KMS-11 (cell line): ENCODE measurements at regions not wholly inside any gene's neighbourhood (a gene's known extent, or its start where the extent isn't known, plus 50 kb on each side); places are given as distances from the start of the nearest gene placed in this dataset.

ENCODE experiments used
- H2AFZ ChIP-seq: fragments of 200-600 bp; sonication (generic); 2 replicates; pipeline ENCODE4 v1.6.1; 2016; ENCODE audit warnings: antibody characterized with exemption, mixed run types, low read depth
- H3K27ac ChIP-seq: fragments of 200-600 bp; sonication (generic); 2 replicates; pipeline ENCODE4 v1.6.1; 2016; ENCODE audit warnings: mild to moderate bottlenecking, mixed run types
- H3K27me3 ChIP-seq: fragments of 200-600 bp; sonication (generic); 2 replicates; pipeline ENCODE4 v1.6.1; 2017; ENCODE audit warnings: mild to moderate bottlenecking, low read depth, mixed run types, moderate library complexity; ENCODE audit not compliant: insufficient read depth
- H3K36me3 ChIP-seq: fragments of 200-600 bp; sonication (generic); 2 replicates; pipeline ENCODE4 v1.6.1; 2017; ENCODE audit warnings: mild to moderate bottlenecking, mixed run types; ENCODE audit not compliant: insufficient read depth
- H3K4me1 ChIP-seq: fragments of 200-600 bp; sonication (generic); 2 replicates; pipeline ENCODE4 v1.6.1; 2016; ENCODE audit warnings: mild to moderate bottlenecking, low read depth, mixed run types; ENCODE audit not compliant: poor library complexity, severe bottlenecking
- H3K4me2 ChIP-seq: fragments of 200-600 bp; sonication (generic); 2 replicates; pipeline ENCODE4 v1.7.0; 2016; ENCODE audit warnings: mild to moderate bottlenecking, mixed run types
- H3K4me3 ChIP-seq: fragments of 200-600 bp; sonication (generic); IDR thresholded peaks from 2 replicates; pipeline ENCODE4 v1.6.1; 2017; ENCODE audit warnings: low read depth, low read length, mixed read lengths; ENCODE audit not compliant: insufficient read depth
- H3K79me2 ChIP-seq: fragments of 200-600 bp; sonication (generic); 2 replicates; pipeline ENCODE4 v1.6.1; 2016; ENCODE audit warnings: low read depth, mixed run types; ENCODE audit not compliant: insufficient read depth
- H3K9ac ChIP-seq: fragments of 200-600 bp; sonication (generic); 2 replicates; pipeline ENCODE4 v1.6.1; 2016; ENCODE audit warnings: mild to moderate bottlenecking, mixed run types
- H4K20me1 ChIP-seq: fragments of 200-600 bp; sonication (generic); 2 replicates; pipeline ENCODE4 v1.6.1; 2016; ENCODE audit warnings: mild to moderate bottlenecking, mixed run types; ENCODE audit not compliant: insufficient read depth
- TF ChIP-seq, protein P1 (sequence below): fragments of 200-600 bp; sonication (generic); conservative IDR thresholded peaks from 2 replicates; pipeline ENCODE4 v1.6.1; 2017; ENCODE audit warnings: low read depth, mild to moderate bottlenecking, antibody characterized with exemption, low read length, moderate library complexity, mixed read lengths

DNA sequence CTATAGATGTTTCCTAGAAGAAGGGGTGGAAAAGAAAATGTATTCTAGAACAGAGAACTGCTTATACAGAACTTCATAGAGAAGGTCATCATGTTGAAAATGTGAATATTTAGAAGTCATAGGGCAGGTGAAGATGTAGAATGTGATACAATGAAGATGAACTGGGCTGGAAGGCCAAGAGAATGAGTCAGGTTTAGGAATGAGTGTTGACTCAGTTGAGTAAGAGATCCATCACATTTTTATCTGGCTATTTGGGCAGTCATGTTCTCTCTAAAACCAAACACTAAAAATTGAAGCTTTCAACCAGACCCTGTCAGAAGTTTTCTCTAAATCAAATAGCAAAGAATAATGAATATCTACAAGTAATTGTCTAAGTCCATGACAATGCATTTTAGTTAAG is 660.5 kb downstream of the KCNJ2 start:
- no peak overlapping the region for H2AFZ ChIP-seq
- no peak overlapping the region for H3K27ac ChIP-seq
- H3K4me1 ChIP-seq, result no peaks in the 10 kb centered on the region
- H3K9ac ChIP-seq, result no peak overlapping the region
- TF ChIP-seq, protein P1, sequence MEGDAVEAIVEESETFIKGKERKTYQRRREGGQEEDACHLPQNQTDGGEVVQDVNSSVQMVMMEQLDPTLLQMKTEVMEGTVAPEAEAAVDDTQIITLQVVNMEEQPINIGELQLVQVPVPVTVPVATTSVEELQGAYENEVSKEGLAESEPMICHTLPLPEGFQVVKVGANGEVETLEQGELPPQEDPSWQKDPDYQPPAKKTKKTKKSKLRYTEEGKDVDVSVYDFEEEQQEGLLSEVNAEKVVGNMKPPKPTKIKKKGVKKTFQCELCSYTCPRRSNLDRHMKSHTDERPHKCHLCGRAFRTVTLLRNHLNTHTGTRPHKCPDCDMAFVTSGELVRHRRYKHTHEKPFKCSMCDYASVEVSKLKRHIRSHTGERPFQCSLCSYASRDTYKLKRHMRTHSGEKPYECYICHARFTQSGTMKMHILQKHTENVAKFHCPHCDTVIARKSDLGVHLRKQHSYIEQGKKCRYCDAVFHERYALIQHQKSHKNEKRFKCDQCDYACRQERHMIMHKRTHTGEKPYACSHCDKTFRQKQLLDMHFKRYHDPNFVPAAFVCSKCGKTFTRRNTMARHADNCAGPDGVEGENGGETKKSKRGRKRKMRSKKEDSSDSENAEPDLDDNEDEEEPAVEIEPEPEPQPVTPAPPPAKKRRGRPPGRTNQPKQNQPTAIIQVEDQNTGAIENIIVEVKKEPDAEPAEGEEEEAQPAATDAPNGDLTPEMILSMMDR, result no peak
- no peak overlapping the region for H3K4me2 ChIP-seq
- no peaks in the 10 kb centered on the region for H4K20me1 ChIP-seq
- H3K79me2 ChIP-seq, result no peaks in the 10 kb centered on the region
- H3K36me3 ChIP-seq, result no peaks in the 10 kb centered on the region
- no peak overlapping the region for H3K4me3 ChIP-seq
- H3K27me3 ChIP-seq, result no peaks in the 10 kb centered on the region

DNA sequence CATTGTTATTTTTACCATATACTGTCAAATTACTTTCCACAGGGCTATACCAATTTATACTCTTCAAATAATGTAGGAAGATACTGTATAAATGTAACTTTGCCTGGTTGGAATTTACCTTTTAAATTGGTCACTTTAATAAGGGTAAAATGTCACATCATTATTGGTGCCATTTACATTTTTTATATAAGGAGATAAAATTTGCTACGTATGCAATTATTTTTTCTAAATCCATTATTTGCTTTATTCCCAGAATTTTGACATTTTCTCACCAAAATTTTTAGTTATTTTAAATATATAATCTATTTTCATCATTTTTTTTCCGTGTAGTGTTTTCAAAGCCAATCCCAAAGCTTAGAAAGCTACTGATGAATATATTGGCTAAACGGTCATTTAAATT is 664.7 kb downstream of the KCNJ2 start:
- H4K20me1 ChIP-seq, result no peaks in the 10 kb centered on the region
- no peak overlapping the region for H3K4me2 ChIP-seq
- H3K4me1 ChIP-seq, result no peaks in the 10 kb centered on the region
- H3K36me3 ChIP-seq, result no peaks in the 10 kb centered on the region
- no peak overlapping the region for H3K27ac ChIP-seq
- H2AFZ ChIP-seq, result no peak overlapping the region
- H3K27me3 ChIP-seq, result no peaks in the 10 kb centered on the region
- TF ChIP-seq, protein P1, result no peak
- no peaks in the 10 kb centered on the region for H3K79me2 ChIP-seq
- no peak overlapping the region for H3K9ac ChIP-seq
- no peak overlapping the region for H3K4me3 ChIP-seq

DNA sequence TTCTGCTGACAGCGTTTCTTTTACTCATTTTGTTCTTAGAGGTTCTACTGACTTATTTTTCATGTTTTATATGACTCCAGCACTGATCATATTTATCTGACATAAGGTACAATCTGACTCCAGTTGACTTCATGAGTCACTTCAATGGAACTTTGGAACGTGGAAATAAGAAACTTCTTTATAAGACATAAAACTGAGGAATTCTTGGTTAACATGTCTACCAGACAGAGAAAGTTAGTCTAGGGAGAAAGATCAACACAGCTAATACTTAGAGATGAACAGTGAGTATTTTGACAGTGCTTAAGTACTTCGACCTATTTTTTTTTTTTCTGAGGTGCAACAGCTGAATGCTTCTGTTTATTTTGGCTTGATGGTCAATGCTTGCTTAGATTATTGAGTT is 679.5 kb downstream of the KCNJ2 start:
- TF ChIP-seq, protein P1, result no peak
- H4K20me1 ChIP-seq, result no peaks in the 10 kb centered on the region
- H3K4me2 ChIP-seq, result no peak overlapping the region
- H3K27me3 ChIP-seq, result no peaks in the 10 kb centered on the region
- no peaks in the 10 kb centered on the region for H3K4me1 ChIP-seq
- no peak overlapping the region for H2AFZ ChIP-seq
- H3K36me3 ChIP-seq, result no peaks in the 10 kb centered on the region
- H3K9ac ChIP-seq, result no peak overlapping the region
- no peak overlapping the region for H3K4me3 ChIP-seq
- no peak overlapping the region for H3K27ac ChIP-seq
- H3K79me2 ChIP-seq, result no peaks in the 10 kb centered on the region

DNA sequence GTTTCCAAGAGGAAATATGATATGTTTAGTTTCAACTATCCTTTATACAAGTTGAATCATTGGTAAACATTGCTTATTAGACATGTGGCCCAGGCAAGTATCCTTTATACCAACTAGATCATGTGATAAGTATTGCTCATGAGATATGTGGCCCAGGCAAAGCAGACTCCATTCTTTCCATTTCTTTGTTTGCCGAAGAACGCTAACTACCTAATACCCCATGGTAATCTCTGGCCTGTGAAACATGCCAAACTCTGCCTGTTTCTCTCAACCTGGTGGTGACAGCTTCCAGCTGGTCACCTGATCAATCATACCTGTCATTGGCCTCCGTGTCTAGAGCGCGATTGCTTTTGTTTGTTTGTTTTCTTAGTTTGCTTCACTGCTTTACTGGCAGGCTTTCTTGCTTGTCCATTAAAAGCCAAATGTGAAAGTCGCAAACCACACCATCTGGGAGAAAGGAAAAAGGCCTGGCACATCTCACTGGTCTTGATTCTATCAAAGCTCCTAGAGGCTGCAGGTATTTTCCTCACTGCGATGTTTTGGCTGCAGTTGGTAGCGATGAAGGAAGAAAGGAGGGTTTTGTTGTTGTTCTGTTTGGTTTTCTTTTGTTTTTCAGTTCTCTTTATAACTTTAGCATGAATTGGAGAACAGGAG is 686.2 kb downstream of the KCNJ2 start:
- H3K79me2 ChIP-seq, result no peaks in the 10 kb centered on the region
- no peak overlapping the region for H3K27ac ChIP-seq
- no peak overlapping the region for H2AFZ ChIP-seq
- H3K9ac ChIP-seq, result no peak overlapping the region
- H3K27me3 ChIP-seq, result no peaks in the 10 kb centered on the region
- H3K36me3 ChIP-seq, result no peaks in the 10 kb centered on the region
- no peak overlapping the region for H3K4me2 ChIP-seq
- TF ChIP-seq, protein P1, result no peak
- H4K20me1 ChIP-seq, result no peaks in the 10 kb centered on the region
- no peak overlapping the region for H3K4me3 ChIP-seq
- H3K4me1 ChIP-seq, result no peaks in the 10 kb centered on the region
